HG03064 (cell line): ENCODE measurements at regions not wholly inside any gene's neighbourhood (a gene's known extent, or its start where the extent isn't known, plus 50 kb on each side); places are given as distances from the start of the nearest gene placed in this dataset.
A peak's percentile ranks its signal among the peaks of the same experiment; 100 is the strongest.
"Not testable (repeated sequence)": the region's sequence is repeated elsewhere in the genome, so short reads cannot be mapped to it uniquely, and the experiment has no call there.

Experiments
- ATAC-seq: cut with Tn5 transposase; IDR thresholded peaks from one replicate; pipeline ENCODE4 v1.9.1; 2021; ENCODE audit warnings: low read depth; ENCODE audit not compliant: unreplicated experiment

GRCh38 chr6:163775313-163775712 lies 360.8 kb downstream of the QKI start:
- no peak for ATAC-seq

- no peak for ATAC-seq
Observed at GRCh38 chr6:163774485-163774884, 360.0 kb downstream of the QKI start.

GRCh38 chr6:163773646-163774045 lies 359.1 kb downstream of the QKI start:
- no peak for ATAC-seq

- ATAC-seq: no peak
Observed at GRCh38 chr6:163772701-163773100, 358.2 kb downstream of the QKI start.

- ATAC-seq: no peak
Observed at GRCh38 chr6:163771180-163771579, 356.7 kb downstream of the QKI start.

GRCh38 chr6:163768905-163769304 lies 354.4 kb downstream of the QKI start:
- no peak for ATAC-seq

GRCh38 chr6:163766936-163767335 lies 352.4 kb downstream of the QKI start:
- no peak for ATAC-seq

- no peak for ATAC-seq
Observed at GRCh38 chr6:163765335-163765734, 350.8 kb downstream of the QKI start.

- no peak for ATAC-seq
Observed at GRCh38 chr6:163764565-163764964, 350.0 kb downstream of the QKI start.

GRCh38 chr6:163761481-163761880 lies 347.0 kb downstream of the QKI start:
- ATAC-seq: no peak

GRCh38 chr6:163760860-163761259 lies 346.3 kb downstream of the QKI start:
- no peak for ATAC-seq

- no peak for ATAC-seq
Observed at GRCh38 chr6:163759542-163759941, 345.0 kb downstream of the QKI start.

- no peak for ATAC-seq
Observed at GRCh38 chr6:163757520-163757919, 343.0 kb downstream of the QKI start.

- peak; percentile 100 for ATAC-seq
Observed at GRCh38 chr6:163756079-163756478, 341.6 kb downstream of the QKI start.

- ATAC-seq: no peak
Observed at GRCh38 chr6:163754866-163755265, 340.3 kb downstream of the QKI start.

GRCh38 chr6:163753430-163753829 lies 338.9 kb downstream of the QKI start:
- ATAC-seq: no peak

- no peak for ATAC-seq
Observed at GRCh38 chr6:163752446-163752845, 337.9 kb downstream of the QKI start.

GRCh38 chr6:163751032-163751525 lies 336.6 kb downstream of the QKI start:
- no peak for ATAC-seq

- ATAC-seq: no peak
Observed at GRCh38 chr6:163750431-163751031, 336.0 kb downstream of the QKI start.

GRCh38 chr6:163748886-163749285 lies 334.4 kb downstream of the QKI start:
- no peak for ATAC-seq

- ATAC-seq: no peak
Observed at GRCh38 chr6:163748036-163748435, 333.5 kb downstream of the QKI start.

GRCh38 chr6:163747058-163747457 lies 332.5 kb downstream of the QKI start:
- not testable (repeated sequence) for ATAC-seq
